Ishikawa (cell line): ENCODE measurements at regions not wholly inside any gene's neighbourhood (a gene's known extent, or its start where the extent isn't known, plus 50 kb on each side); places are given as distances from the start of the nearest gene placed in this dataset.

Experiments
- CEBPB ChIP-seq: IDR thresholded peaks from 2 replicates; pipeline ENCODE4 v1.6.1; 2012
- CREB1 ChIP-seq: IDR thresholded peaks from 2 replicates; pipeline ENCODE4 v1.6.1; 2012; ENCODE audit warnings: low read depth
- EGR1 ChIP-seq: IDR thresholded peaks from 2 replicates; pipeline ENCODE4 v1.6.1; 2012
- EP300 ChIP-seq: IDR thresholded peaks from 2 replicates; pipeline ENCODE4 v1.6.1; 2012; ENCODE audit warnings: borderline replicate concordance
- FOXM1 ChIP-seq: IDR thresholded peaks from 2 replicates; pipeline ENCODE4 v1.6.1; 2012; ENCODE audit warnings: low read depth, borderline replicate concordance
- NFIC ChIP-seq: IDR thresholded peaks from 2 replicates; pipeline ENCODE4 v1.6.1; 2012
- RAD21 ChIP-seq: IDR thresholded peaks from 2 replicates; pipeline ENCODE4 v1.6.1; 2012; ENCODE audit warnings: low read depth
- TAF1 ChIP-seq: IDR thresholded peaks from 2 replicates; pipeline ENCODE4 v1.6.1; 2012; ENCODE audit warnings: low read depth, mild to moderate bottlenecking
- TCF12 ChIP-seq: IDR thresholded peaks from 2 replicates; pipeline ENCODE4 v1.6.1; 2012; ENCODE audit warnings: low read depth
- TEAD4 ChIP-seq: IDR thresholded peaks from 2 replicates; pipeline ENCODE4 v1.6.1; 2012
- YY1 ChIP-seq: IDR thresholded peaks from 2 replicates; pipeline ENCODE4 v1.6.1; 2012; ENCODE audit warnings: low read depth
- ZBTB7A ChIP-seq: IDR thresholded peaks from 2 replicates; pipeline ENCODE4 v1.6.1; 2012; ENCODE audit warnings: low read depth
- TF ChIP-seq, protein P1 (sequence below): IDR thresholded peaks from 2 replicates; pipeline ENCODE4 v1.6.1; 2012
- TF ChIP-seq, protein P2 (sequence below): IDR thresholded peaks from 2 replicates; pipeline ENCODE4 v1.6.1; 2012
- TF ChIP-seq, protein P3 (sequence below): IDR thresholded peaks from 2 replicates; pipeline ENCODE4 v1.6.1; 2012; ENCODE audit warnings: low read depth, mild to moderate bottlenecking

DNA sequence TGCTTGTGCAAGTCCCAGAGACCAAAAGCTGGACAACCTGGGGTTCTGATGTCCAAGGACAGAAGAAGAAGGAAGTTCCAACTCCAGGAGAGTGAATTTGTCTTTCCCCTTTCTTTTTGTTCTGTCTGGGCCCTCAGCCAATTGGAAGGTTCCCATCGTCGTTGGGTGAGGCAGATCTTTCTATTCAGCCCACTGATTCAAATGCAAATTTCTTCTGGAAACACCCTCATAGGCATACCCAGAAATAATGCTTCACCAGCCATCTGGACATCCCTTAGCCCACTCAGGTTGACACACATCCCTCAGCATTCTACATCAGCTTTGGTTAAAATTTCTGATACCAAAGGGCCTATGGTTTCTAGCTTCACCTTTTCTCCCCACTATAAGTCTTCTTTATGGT lies 156.5 kb downstream of the SP3 start:
- TF ChIP-seq, protein P1, sequence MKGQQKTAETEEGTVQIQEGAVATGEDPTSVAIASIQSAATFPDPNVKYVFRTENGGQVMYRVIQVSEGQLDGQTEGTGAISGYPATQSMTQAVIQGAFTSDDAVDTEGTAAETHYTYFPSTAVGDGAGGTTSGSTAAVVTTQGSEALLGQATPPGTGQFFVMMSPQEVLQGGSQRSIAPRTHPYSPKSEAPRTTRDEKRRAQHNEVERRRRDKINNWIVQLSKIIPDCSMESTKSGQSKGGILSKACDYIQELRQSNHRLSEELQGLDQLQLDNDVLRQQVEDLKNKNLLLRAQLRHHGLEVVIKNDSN: no peak
- TF ChIP-seq, protein P2, sequence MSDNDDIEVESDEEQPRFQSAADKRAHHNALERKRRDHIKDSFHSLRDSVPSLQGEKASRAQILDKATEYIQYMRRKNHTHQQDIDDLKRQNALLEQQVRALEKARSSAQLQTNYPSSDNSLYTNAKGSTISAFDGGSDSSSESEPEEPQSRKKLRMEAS: no peak
- no peak for TF ChIP-seq EGR1
- TF ChIP-seq TAF1: no peak
- TF ChIP-seq TCF12: no peak
- TF ChIP-seq CEBPB: no peak
- TF ChIP-seq, protein P3, sequence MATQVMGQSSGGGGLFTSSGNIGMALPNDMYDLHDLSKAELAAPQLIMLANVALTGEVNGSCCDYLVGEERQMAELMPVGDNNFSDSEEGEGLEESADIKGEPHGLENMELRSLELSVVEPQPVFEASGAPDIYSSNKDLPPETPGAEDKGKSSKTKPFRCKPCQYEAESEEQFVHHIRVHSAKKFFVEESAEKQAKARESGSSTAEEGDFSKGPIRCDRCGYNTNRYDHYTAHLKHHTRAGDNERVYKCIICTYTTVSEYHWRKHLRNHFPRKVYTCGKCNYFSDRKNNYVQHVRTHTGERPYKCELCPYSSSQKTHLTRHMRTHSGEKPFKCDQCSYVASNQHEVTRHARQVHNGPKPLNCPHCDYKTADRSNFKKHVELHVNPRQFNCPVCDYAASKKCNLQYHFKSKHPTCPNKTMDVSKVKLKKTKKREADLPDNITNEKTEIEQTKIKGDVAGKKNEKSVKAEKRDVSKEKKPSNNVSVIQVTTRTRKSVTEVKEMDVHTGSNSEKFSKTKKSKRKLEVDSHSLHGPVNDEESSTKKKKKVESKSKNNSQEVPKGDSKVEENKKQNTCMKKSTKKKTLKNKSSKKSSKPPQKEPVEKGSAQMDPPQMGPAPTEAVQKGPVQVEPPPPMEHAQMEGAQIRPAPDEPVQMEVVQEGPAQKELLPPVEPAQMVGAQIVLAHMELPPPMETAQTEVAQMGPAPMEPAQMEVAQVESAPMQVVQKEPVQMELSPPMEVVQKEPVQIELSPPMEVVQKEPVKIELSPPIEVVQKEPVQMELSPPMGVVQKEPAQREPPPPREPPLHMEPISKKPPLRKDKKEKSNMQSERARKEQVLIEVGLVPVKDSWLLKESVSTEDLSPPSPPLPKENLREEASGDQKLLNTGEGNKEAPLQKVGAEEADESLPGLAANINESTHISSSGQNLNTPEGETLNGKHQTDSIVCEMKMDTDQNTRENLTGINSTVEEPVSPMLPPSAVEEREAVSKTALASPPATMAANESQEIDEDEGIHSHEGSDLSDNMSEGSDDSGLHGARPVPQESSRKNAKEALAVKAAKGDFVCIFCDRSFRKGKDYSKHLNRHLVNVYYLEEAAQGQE: no peak
- TF ChIP-seq RAD21: no peak

DNA sequence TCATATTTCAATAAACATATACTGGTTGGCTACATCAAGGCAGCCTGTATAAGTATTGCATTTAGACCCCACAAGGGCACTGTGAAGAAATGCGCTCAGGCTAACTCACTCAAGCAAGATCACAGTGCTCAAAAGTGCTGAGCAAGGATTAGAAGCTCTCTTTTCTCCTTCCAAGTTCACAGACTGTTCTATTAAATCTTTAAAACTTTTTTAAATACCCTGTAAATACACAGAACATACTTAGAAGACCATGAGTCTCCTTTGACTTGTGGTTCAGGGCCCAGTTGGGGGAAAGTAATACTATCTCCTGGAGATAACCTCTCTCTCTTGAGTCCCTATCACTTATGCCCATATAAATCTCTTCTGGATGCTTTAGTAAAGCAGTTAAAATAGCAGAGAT lies 152.9 kb downstream of the SP3 start:
- no peak for TF ChIP-seq EP300
- TF ChIP-seq CEBPB: no peak
- TF ChIP-seq YY1: no peak

DNA sequence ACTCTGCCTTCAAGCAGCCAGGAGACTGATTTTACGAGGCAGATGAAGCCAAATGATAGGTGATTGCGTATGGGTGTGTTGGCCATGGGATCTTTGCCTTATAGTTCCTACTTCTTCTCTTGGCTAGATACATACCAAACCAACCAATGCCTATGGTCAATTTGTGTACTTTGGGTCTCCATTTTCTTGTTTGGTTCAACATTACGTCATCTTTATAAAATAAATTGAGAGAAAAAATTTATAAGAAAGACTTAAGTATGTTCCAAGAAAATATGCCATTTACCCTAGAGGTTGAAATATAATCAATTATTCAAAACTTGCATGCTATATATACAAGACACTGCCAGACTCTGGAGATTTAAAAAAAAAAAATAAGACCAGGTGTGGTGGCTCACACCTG lies 150.9 kb downstream of the SP3 start:
- no peak for TF ChIP-seq RAD21
- no peak for TF ChIP-seq TEAD4
- TF ChIP-seq TAF1: no peak
- TF ChIP-seq TCF12: no peak
- no peak for TF ChIP-seq FOXM1
- no peak for TF ChIP-seq CEBPB
- no peak for TF ChIP-seq YY1
- TF ChIP-seq, protein P3: no peak
- TF ChIP-seq ZBTB7A: no peak
- no peak for TF ChIP-seq EP300
- TF ChIP-seq, protein P2: no peak
- TF ChIP-seq CREB1: no peak
- TF ChIP-seq EGR1: no peak

DNA sequence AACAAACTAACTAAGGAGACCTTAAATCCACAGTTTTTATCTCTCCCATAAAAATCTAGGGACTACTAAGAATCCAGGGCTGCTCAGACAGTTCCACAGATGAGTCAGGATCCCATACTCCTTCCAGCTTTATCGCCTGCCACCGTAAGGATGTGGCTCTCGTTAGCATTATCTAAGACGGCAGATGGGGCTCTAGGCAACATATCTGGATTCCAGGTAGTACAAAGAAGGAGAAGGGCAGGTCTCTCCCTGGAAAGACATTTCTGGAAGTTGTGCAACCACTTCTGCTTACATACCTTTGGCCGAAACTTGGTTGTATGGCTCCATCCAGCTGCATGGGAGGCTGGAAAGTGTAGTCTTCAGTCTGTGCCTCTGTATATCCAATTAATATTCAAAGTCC lies 149.4 kb downstream of the SP3 start:
- TF ChIP-seq TAF1 (no peak), EP300 (no peak), NFIC (no peak), YY1 (no peak), FOXM1 (no peak), ZBTB7A (no peak), CREB1 (no peak), TEAD4 (no peak), CEBPB (no peak), RAD21 (no peak), EGR1 (no peak), TCF12 (no peak)
- TF ChIP-seq, protein P2: no peak
- TF ChIP-seq, protein P3: no peak
- TF ChIP-seq, protein P1: no peak

DNA sequence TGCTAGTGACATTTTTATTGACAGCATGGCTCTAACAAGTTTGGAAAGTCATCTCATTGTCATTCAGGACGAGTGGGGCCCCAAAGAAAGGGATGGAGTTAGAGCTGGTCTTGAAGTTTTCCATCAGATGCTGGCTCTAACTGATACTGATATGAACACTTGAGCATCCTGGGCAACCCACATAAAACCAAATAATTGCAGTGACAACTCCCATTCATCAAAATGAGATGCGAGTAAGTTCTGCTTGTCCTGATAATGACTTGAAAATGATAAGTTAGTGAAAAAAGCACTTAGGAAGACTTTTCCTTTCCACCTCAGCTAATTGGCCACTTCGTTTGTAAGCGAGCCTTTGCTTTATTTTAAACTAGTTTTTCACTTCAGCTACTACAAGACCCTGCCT lies 147.6 kb downstream of the SP3 start:
- no peak for TF ChIP-seq FOXM1
- no peak for TF ChIP-seq TAF1
- TF ChIP-seq CREB1: no peak
- TF ChIP-seq NFIC: no peak
- TF ChIP-seq, protein P1: no peak
- no peak for TF ChIP-seq EP300
- no peak for TF ChIP-seq YY1
- no peak for TF ChIP-seq RAD21
- no peak for TF ChIP-seq TEAD4
- TF ChIP-seq TCF12: no peak
